HEK293 (cell line): ENCODE measurements at regions not wholly inside any gene's neighbourhood (a gene's known extent, or its start where the extent isn't known, plus 50 kb on each side); places are given as distances from the start of the nearest gene placed in this dataset.

Experiments
- CTCF ChIA-PET: fragments of 350-600 bp; formaldehyde crosslinking; extraction: SDS; loops from one replicate; lab custom pipeline; 2021; ENCODE audit warnings: antibody characterized with exemption; lab: Yijun Ruan, JAX
- POLR2A ChIA-PET: fragments of 300-600 bp; formaldehyde crosslinking; extraction: SDS; loops from one replicate; lab custom pipeline; 2020; ENCODE audit warnings: antibody characterized with exemption, inconsistent platforms; lab: Yijun Ruan, JAX
- H3K27ac ChIP-seq: fragments of 200-500 bp; sonication (Bioruptor generic); 2 replicates; pipeline ENCODE4 v1.5.1; 2014; ENCODE audit warnings: low read depth, low read length, control low read depth, inconsistent platforms; ENCODE audit errors: extremely low read depth
- H3K36me3 ChIP-seq, 2 experiments: fragments of 200-500 bp in 1 of 2; sonication (Bioruptor generic) in 1 of 2; 1 replicate in 1 of 2; 2 replicates in 1 of 2; pipeline ENCODE4 v1.5.1; 2014 to 2017; ENCODE audit warnings: inconsistent platforms in 2 of 2, low read length in 2 of 2; ENCODE audit not compliant: control insufficient read depth in 2 of 2, insufficient read depth in 1 of 2
- H3K4me1 ChIP-seq: fragments of 200-500 bp; sonication (Bioruptor generic); 2 replicates; pipeline ENCODE4 v1.5.1; 2014; ENCODE audit warnings: mild to moderate bottlenecking, low read length, inconsistent platforms; ENCODE audit not compliant: control insufficient read depth, insufficient read depth
- H3K4me3 ChIP-seq: 2 replicates; pipeline ENCODE4 v1.5.1; 2011; ENCODE audit warnings: low read depth, mild to moderate bottlenecking, control low read depth, low read length, moderate library complexity
- H3K9me3 ChIP-seq: fragments of 200-500 bp; sonication (Bioruptor generic); 2 replicates; pipeline ENCODE4 v1.5.1; 2014; ENCODE audit warnings: low read depth, low read length, inconsistent platforms; ENCODE audit not compliant: control insufficient read depth, insufficient read depth
- KLF17 ChIP-seq: fragments of 450-650 bp; formaldehyde crosslinking; IDR thresholded peaks from 2 replicates; pipeline ENCODE4 v1.5.1; 2016; ENCODE audit warnings: missing biosample characterization, missing genetic modification characterization
- OVOL3 ChIP-seq: fragments of 450-650 bp; formaldehyde crosslinking; IDR thresholded peaks from 2 replicates; pipeline ENCODE4 v1.5.1; 2016; ENCODE audit warnings: missing biosample characterization, missing genetic modification characterization
- TCF7L2 ChIP-seq: IDR thresholded peaks from 2 replicates; pipeline ENCODE4 v1.6.1; 2011; ENCODE audit warnings: low read depth, mild to moderate bottlenecking, inconsistent platforms, low read length, moderate library complexity, borderline replicate concordance
- ZBTB20 ChIP-seq: fragments of 450-650 bp; formaldehyde crosslinking; IDR thresholded peaks from 2 replicates; pipeline ENCODE4 v1.5.1; 2016; ENCODE audit warnings: missing biosample characterization, missing genetic modification characterization
- ZFHX2 ChIP-seq: fragments of 450-650 bp; formaldehyde crosslinking; conservative IDR thresholded peaks from 2 replicates; pipeline ENCODE4 v1.5.1; 2016; ENCODE audit warnings: missing biosample characterization, missing genetic modification characterization
- ZNF140 ChIP-seq: fragments of 450-650 bp; formaldehyde crosslinking; IDR thresholded peaks from 2 replicates; pipeline ENCODE4 v1.5.1; 2016; ENCODE audit warnings: missing biosample characterization, missing genetic modification characterization
- ZNF146 ChIP-seq: fragments of 450-650 bp; formaldehyde crosslinking; IDR thresholded peaks from 2 replicates; pipeline ENCODE4 v1.5.1; 2016; ENCODE audit warnings: missing biosample characterization, missing genetic modification characterization
- ZNF174 ChIP-seq: fragments of 450-650 bp; formaldehyde crosslinking; IDR thresholded peaks from 2 replicates; pipeline ENCODE4 v1.5.0; 2017; ENCODE audit warnings: missing biosample characterization, mild to moderate bottlenecking, missing genetic modification characterization
- ZNF211 ChIP-seq: fragments of 450-650 bp; formaldehyde crosslinking; IDR thresholded peaks from 2 replicates; pipeline ENCODE4 v1.5.1; 2016; ENCODE audit warnings: low read depth, missing biosample characterization, missing genetic modification characterization
- ZNF248 ChIP-seq: fragments of 450-650 bp; formaldehyde crosslinking; IDR thresholded peaks from 2 replicates; pipeline ENCODE4 v1.5.1; 2017; ENCODE audit warnings: missing biosample characterization, missing genetic modification characterization
- ZNF341 ChIP-seq: fragments of 450-650 bp; formaldehyde crosslinking; IDR thresholded peaks from 2 replicates; pipeline ENCODE4; 2016; ENCODE audit warnings: low read depth, missing biosample characterization, missing genetic modification characterization
- ZNF549 ChIP-seq: fragments of 450-650 bp; IDR thresholded peaks from 2 replicates; pipeline ENCODE4 v1.5.1; 2018; ENCODE audit warnings: missing biosample characterization, missing genetic modification characterization, mild to moderate bottlenecking, inconsistent platforms, moderate library complexity
- ZNF561 ChIP-seq: fragments of 450-650 bp; IDR thresholded peaks from 2 replicates; pipeline ENCODE4 v1.5.1; 2018; ENCODE audit warnings: missing biosample characterization, missing genetic modification characterization, borderline replicate concordance
- ZNF585B ChIP-seq: fragments of 450-650 bp; formaldehyde crosslinking; IDR thresholded peaks from 2 replicates; pipeline ENCODE4 v1.5.1; 2016; ENCODE audit warnings: missing biosample characterization, missing genetic modification characterization
- ZNF626 ChIP-seq: fragments of 450-650 bp; sonication (Bioruptor Pico); formaldehyde crosslinking; IDR thresholded peaks from 2 replicates; pipeline ENCODE4 v1.5.1; 2018; ENCODE audit warnings: missing biosample characterization, missing genetic modification characterization, inconsistent platforms
- ZNF664 ChIP-seq: fragments of 450-650 bp; formaldehyde crosslinking; IDR thresholded peaks from 2 replicates; pipeline ENCODE4 v1.5.1; 2016; ENCODE audit warnings: missing biosample characterization, missing genetic modification characterization
- ZNF707 ChIP-seq: fragments of 450-650 bp; formaldehyde crosslinking; IDR thresholded peaks from 2 replicates; pipeline ENCODE4 v1.5.1; 2016; ENCODE audit warnings: missing biosample characterization, missing genetic modification characterization
- TF ChIP-seq, protein P1 (sequence below): fragments of 450-650 bp; formaldehyde crosslinking; IDR thresholded peaks from 2 replicates; pipeline ENCODE4 v1.5.1; 2016; ENCODE audit warnings: missing biosample characterization, missing genetic modification characterization, borderline replicate concordance
- TF ChIP-seq, protein P2 (sequence below): fragments of 450-650 bp; IDR thresholded peaks from 2 replicates; pipeline ENCODE4 v1.5.1; 2018; ENCODE audit warnings: missing biosample characterization, mild to moderate bottlenecking, missing genetic modification characterization
- TF ChIP-seq, protein P3 (sequence below): fragments of 450-650 bp; formaldehyde crosslinking; IDR thresholded peaks from 2 replicates; pipeline ENCODE4 v1.5.1; 2016; ENCODE audit warnings: missing biosample characterization, missing genetic modification characterization
- TF ChIP-seq, protein P4 (sequence below): fragments of 450-650 bp; formaldehyde crosslinking; IDR thresholded peaks from 2 replicates; pipeline ENCODE4 v1.5.1; 2016; ENCODE audit warnings: missing biosample characterization, missing genetic modification characterization
- TF ChIP-seq, protein P5 (sequence below): fragments of 450-650 bp; formaldehyde crosslinking; IDR thresholded peaks from 2 replicates; pipeline ENCODE4 v1.5.1; 2016; ENCODE audit warnings: missing biosample characterization, missing genetic modification characterization

DNA sequence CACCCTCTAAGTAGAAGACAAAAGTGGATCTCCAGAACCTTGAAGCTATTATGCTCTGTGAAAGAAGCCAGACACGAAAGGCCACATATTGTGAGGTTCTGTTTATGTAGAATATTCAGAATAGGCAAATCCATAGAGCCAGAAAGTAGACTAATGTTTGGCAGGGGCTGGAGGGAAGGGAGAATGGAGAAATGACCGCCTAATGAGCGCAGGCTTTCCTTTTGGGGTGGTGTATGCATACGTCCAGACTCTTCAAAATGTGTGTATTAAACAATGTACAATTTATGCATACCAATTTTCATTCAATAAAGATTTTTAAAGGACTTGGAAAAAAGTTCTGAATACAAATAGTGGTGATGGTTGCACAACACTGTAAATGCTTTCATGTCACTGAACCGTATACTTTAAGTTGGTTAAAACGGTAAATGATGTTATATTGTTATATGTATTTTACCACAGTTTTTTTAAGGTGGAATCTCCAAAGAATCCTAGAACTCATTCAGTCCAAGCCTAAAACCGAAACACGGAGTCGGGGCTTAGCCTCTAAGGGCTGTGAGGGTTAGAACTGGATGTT lies 397.4 kb downstream of the SOX9 start:
- Histone ChIP-seq H3K4me1 (peaks cover 24% of the 10 kb centered on the region), H3K4me3 (no peak overlapping the region), H3K36me3 (no peaks in the 10 kb centered on the region; a peak in 1 of 3 replicates), H3K9me3 (no peaks in the 10 kb centered on the region), H3K27ac (peak overlapping the region; percentile 56)
- TF ChIP-seq ZNF146 (tag by site-specific recombination) (no peak), ZNF174 (tag by site-specific recombination) (no peak), ZNF248 (no peak), ZNF664 (tag by site-specific recombination) (no peak), ZNF707 (tag by site-specific recombination) (no peak), ZNF549 (no peak), OVOL3 (tag by site-specific recombination) (no peak), ZNF140 (tag by site-specific recombination) (no peak), ZNF585B (tag by site-specific recombination) (no peak)
- TF ChIP-seq, protein P1, sequence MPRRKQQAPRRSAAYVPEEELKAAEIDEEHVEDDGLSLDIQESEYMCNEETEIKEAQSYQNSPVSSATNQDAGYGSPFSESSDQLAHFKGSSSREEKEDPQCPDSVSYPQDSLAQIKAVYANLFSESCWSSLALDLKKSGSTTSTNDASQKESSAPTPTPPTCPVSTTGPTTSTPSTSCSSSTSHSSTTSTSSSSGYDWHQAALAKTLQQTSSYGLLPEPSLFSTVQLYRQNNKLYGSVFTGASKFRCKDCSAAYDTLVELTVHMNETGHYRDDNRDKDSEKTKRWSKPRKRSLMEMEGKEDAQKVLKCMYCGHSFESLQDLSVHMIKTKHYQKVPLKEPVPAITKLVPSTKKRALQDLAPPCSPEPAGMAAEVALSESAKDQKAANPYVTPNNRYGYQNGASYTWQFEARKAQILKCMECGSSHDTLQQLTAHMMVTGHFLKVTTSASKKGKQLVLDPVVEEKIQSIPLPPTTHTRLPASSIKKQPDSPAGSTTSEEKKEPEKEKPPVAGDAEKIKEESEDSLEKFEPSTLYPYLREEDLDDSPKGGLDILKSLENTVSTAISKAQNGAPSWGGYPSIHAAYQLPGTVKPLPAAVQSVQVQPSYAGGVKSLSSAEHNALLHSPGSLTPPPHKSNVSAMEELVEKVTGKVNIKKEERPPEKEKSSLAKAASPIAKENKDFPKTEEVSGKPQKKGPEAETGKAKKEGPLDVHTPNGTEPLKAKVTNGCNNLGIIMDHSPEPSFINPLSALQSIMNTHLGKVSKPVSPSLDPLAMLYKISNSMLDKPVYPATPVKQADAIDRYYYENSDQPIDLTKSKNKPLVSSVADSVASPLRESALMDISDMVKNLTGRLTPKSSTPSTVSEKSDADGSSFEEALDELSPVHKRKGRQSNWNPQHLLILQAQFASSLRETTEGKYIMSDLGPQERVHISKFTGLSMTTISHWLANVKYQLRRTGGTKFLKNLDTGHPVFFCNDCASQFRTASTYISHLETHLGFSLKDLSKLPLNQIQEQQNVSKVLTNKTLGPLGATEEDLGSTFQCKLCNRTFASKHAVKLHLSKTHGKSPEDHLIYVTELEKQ (tag by site-specific recombination), result no peak
- CTCF ChIA-PET, result interaction anchor here (1.2 kb wide), 1 partner anchor 32 kb away, joined by 3 read pairs; no protein-coding TSS in a partner anchor
- POLR2A ChIA-PET, result no interaction called here

- Histone ChIP-seq H3K27ac (peak overlapping the region; percentile 56), H3K36me3 (no peaks in the 10 kb centered on the region; a peak in 1 of 3 replicates), H3K4me3 (no peak overlapping the region), H3K9me3 (no peaks in the 10 kb centered on the region), H3K4me1 (peaks cover 24% of the 10 kb centered on the region)
- CTCF ChIA-PET, result interaction anchor here (1.2 kb wide), 1 partner anchor 33 kb away, joined by 3 read pairs; no protein-coding TSS in a partner anchor
- POLR2A ChIA-PET, result no interaction called here
- TF ChIP-seq ZBTB20 (tag by site-specific recombination), result 0 out of 2 replicates have a peak, but pooled peaks have one; percentile 16
- 0 out of 2 replicates have a peak, but pooled peaks have one; percentile 18 for TF ChIP-seq KLF17 (tag by site-specific recombination)
- TF ChIP-seq ZFHX2 (tag by site-specific recombination), result peak; percentile 98
- TF ChIP-seq ZNF561 (tag by site-specific recombination), result 0 out of 2 replicates have a peak, but pooled peaks have one; percentile 44
- TF ChIP-seq ZNF626, result no peak
- TF ChIP-seq, protein P2, sequence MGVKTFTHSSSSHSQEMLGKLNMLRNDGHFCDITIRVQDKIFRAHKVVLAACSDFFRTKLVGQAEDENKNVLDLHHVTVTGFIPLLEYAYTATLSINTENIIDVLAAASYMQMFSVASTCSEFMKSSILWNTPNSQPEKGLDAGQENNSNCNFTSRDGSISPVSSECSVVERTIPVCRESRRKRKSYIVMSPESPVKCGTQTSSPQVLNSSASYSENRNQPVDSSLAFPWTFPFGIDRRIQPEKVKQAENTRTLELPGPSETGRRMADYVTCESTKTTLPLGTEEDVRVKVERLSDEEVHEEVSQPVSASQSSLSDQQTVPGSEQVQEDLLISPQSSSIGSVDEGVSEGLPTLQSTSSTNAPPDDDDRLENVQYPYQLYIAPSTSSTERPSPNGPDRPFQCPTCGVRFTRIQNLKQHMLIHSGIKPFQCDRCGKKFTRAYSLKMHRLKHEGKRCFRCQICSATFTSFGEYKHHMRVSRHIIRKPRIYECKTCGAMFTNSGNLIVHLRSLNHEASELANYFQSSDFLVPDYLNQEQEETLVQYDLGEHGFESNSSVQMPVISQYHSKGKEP, result peak; percentile 35; the same call in 1 of the 2 replicates
- TF ChIP-seq, protein P3, sequence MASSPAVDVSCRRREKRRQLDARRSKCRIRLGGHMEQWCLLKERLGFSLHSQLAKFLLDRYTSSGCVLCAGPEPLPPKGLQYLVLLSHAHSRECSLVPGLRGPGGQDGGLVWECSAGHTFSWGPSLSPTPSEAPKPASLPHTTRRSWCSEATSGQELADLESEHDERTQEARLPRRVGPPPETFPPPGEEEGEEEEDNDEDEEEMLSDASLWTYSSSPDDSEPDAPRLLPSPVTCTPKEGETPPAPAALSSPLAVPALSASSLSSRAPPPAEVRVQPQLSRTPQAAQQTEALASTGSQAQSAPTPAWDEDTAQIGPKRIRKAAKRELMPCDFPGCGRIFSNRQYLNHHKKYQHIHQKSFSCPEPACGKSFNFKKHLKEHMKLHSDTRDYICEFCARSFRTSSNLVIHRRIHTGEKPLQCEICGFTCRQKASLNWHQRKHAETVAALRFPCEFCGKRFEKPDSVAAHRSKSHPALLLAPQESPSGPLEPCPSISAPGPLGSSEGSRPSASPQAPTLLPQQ (tag by site-specific recombination), result no peak
- peak; percentile 28 for TF ChIP-seq ZNF341 (tag by site-specific recombination)
- TF ChIP-seq TCF7L2, result peak; percentile 86
- TF ChIP-seq, protein P4, sequence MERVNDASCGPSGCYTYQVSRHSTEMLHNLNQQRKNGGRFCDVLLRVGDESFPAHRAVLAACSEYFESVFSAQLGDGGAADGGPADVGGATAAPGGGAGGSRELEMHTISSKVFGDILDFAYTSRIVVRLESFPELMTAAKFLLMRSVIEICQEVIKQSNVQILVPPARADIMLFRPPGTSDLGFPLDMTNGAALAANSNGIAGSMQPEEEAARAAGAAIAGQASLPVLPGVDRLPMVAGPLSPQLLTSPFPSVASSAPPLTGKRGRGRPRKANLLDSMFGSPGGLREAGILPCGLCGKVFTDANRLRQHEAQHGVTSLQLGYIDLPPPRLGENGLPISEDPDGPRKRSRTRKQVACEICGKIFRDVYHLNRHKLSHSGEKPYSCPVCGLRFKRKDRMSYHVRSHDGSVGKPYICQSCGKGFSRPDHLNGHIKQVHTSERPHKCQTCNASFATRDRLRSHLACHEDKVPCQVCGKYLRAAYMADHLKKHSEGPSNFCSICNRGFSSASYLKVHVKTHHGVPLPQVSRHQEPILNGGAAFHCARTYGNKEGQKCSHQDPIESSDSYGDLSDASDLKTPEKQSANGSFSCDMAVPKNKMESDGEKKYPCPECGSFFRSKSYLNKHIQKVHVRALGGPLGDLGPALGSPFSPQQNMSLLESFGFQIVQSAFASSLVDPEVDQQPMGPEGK (tag by site-specific recombination), result peak; percentile 44; the same call in 1 of the 2 replicates
- TF ChIP-seq, protein P5, sequence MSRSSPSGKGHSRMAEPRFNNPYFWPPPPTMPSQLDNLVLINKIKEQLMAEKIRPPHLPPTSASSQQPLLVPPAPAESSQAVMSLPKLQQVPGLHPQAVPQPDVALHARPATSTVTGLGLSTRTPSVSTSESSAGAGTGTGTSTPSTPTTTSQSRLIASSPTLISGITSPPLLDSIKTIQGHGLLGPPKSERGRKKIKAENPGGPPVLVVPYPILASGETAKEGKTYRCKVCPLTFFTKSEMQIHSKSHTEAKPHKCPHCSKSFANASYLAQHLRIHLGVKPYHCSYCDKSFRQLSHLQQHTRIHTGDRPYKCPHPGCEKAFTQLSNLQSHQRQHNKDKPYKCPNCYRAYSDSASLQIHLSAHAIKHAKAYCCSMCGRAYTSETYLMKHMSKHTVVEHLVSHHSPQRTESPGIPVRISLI (tag by site-specific recombination), result no peak
- no peak for TF ChIP-seq ZNF211 (tag by site-specific recombination)
Observed at GRCh38 chr17:72518753-72519597, 398.2 kb downstream of the SOX9 start.
